SK-N-SH (cell line): ENCODE measurements at regions not wholly inside any gene's neighbourhood (a gene's known extent, or its start where the extent isn't known, plus 50 kb on each side); places are given as distances from the start of the nearest gene placed in this dataset.

Experiments
- CTCF ChIA-PET: fragments of 300-600, 350-600 bp; formaldehyde crosslinking; extraction: SDS; loops from one replicate; lab custom pipeline; 2021; lab: Yijun Ruan, JAX
- POLR2A ChIA-PET: fragments of 350-600 bp; sonication (Branson Sonifier 250); formaldehyde crosslinking; extraction: SDS; loops from one replicate; lab custom pipeline; 2020; ENCODE audit warnings: antibody characterized with exemption, inconsistent platforms; lab: Yijun Ruan, JAX
- DNase-seq: peaks from one replicate; pipeline ENCODE4 v3.0.0; 2012
- H2AFZ ChIP-seq: fragments of 200-600 bp; sonication (generic); 2 replicates; pipeline ENCODE4 v1.8.1; 2016; ENCODE audit warnings: antibody characterized with exemption, mild to moderate bottlenecking, low read depth
- H3F3A ChIP-seq: fragments of 200-600 bp; sonication (generic); replicated peaks from 2 replicates; pipeline ENCODE3; 2016; ENCODE audit warnings: antibody characterized with exemption, mild to moderate bottlenecking; ENCODE audit not compliant: insufficient read depth
- H3K27ac ChIP-seq, 2 experiments: fragments of 200-500 bp in 1 of 2; fragments of 200-600 bp in 1 of 2; sonication (Bioruptor generic) in 1 of 2; sonication (generic), shearing (Covaris generic) in 1 of 2; 2 replicates each; pipeline versions ENCODE4 v1.5.1 to v1.6.1; 2014 to 2016; ENCODE audit warnings: low read depth in 2 of 2, inconsistent platforms in 1 of 2, low read length in 1 of 2, mild to moderate bottlenecking in 1 of 2, mixed read lengths in 1 of 2
- H3K27me3 ChIP-seq: fragments of 200-600 bp; sonication (generic), shearing (Covaris generic); 2 replicates; pipeline ENCODE4 v1.6.1; 2016; ENCODE audit warnings: mixed run types; ENCODE audit not compliant: insufficient read depth
- H3K36me3 ChIP-seq, 2 experiments: fragments of 200-500 bp in 1 of 2; fragments of 200-600 bp in 1 of 2; sonication (Bioruptor generic) in 1 of 2; sonication (generic) in 1 of 2; replicated peaks in 1 of 2; 2 replicates each; pipeline versions ENCODE3 to v1.5.1; 2014 to 2016; ENCODE audit warnings: low read length in 1 of 2, mild to moderate bottlenecking in 1 of 2; ENCODE audit not compliant: insufficient read depth in 2 of 2, control insufficient read depth in 1 of 2
- H3K4me1 ChIP-seq, 2 experiments: fragments of 200-500 bp in 1 of 2; fragments of 200-600 bp in 1 of 2; sonication (Bioruptor generic) in 1 of 2; sonication (generic), shearing (Covaris generic) in 1 of 2; 2 replicates each; pipeline versions ENCODE4 v1.5.1 to v1.6.1; 2014 to 2016; ENCODE audit warnings: low read depth in 1 of 2, low read length in 1 of 2, mixed run types in 1 of 2; ENCODE audit not compliant: insufficient read depth in 2 of 2, control insufficient read depth in 1 of 2
- H3K4me2 ChIP-seq: fragments of 200-600 bp; sonication (generic), shearing (Covaris generic); 2 replicates; pipeline ENCODE4 v1.6.1; 2017; ENCODE audit warnings: mixed run types
- H3K4me3 ChIP-seq, 2 experiments: fragments of 200-500 bp in 1 of 2; fragments of 200-600 bp in 1 of 2; sonication (Bioruptor generic) in 1 of 2; sonication (generic), shearing (Covaris generic) in 1 of 2; 2 replicates each; pipeline versions ENCODE4 v1.5.1 to v1.8.1; 2014 to 2016; ENCODE audit warnings: low read depth in 2 of 2, inconsistent platforms in 1 of 2, low read length in 1 of 2, mild to moderate bottlenecking in 1 of 2, mixed read lengths in 1 of 2, moderate library complexity in 1 of 2
- H3K79me2 ChIP-seq: fragments of 200-600 bp; sonication (generic); 2 replicates; pipeline ENCODE4 v1.8.1; 2017; ENCODE audit warnings: mild to moderate bottlenecking; ENCODE audit not compliant: insufficient read depth
- H3K9ac ChIP-seq: fragments of 200-600 bp; sonication (generic); 2 replicates; pipeline ENCODE4 v1.6.1; 2017; ENCODE audit warnings: mixed run types
- H3K9me2 ChIP-seq: fragments of 200-600 bp; sonication (generic); 2 replicates; pipeline ENCODE4 v1.6.1; 2017; ENCODE audit warnings: mixed run types
- H3K9me3 ChIP-seq: fragments of 200-600 bp; sonication (generic); 2 replicates; pipeline ENCODE4 v1.6.1; 2017; ENCODE audit warnings: mixed run types, mild to moderate bottlenecking, moderate library complexity
- H4K20me1 ChIP-seq: fragments of 200-600 bp; sonication (generic); 2 replicates; pipeline ENCODE4 v1.6.1; 2017; ENCODE audit warnings: mild to moderate bottlenecking, mixed run types; ENCODE audit not compliant: insufficient read depth
- ELF1 ChIP-seq: IDR thresholded peaks from 2 replicates; pipeline ENCODE4 v1.4.0; 2012
- EP300 ChIP-seq, 2 experiments: IDR thresholded peaks; 2 replicates each; pipeline versions ENCODE4 v1.4.0 to v1.6.1; 2012; ENCODE audit warnings: borderline replicate concordance in 1 of 2, low read depth in 1 of 2, low read length in 1 of 2
- EZH2phosphoT487 ChIP-seq: fragments of 200-600 bp; sonication (generic); IDR thresholded peaks from 2 replicates; pipeline ENCODE4 v1.6.1; 2017; ENCODE audit warnings: low read depth, mixed run types, mild to moderate bottlenecking, antibody characterized with exemption, moderate library complexity, borderline replicate concordance
- FOXJ3 ChIP-seq: sonication (generic); formaldehyde crosslinking; IDR thresholded peaks from 2 replicates; pipeline ENCODE4 v1.5.1; 2020; ENCODE audit warnings: mild to moderate bottlenecking, missing genetic modification reagents
- REST ChIP-seq: IDR thresholded peaks from 2 replicates; pipeline ENCODE4 v1.6.1; 2012; ENCODE audit warnings: mild to moderate bottlenecking, low read depth, low read length, moderate library complexity
- TAF1 ChIP-seq: IDR thresholded peaks from 2 replicates; pipeline ENCODE4 v1.6.1; 2012; ENCODE audit warnings: low read depth, mild to moderate bottlenecking, low read length, moderate library complexity, borderline replicate concordance
- USF2 ChIP-seq: fragments of 150-350 bp; IDR thresholded peaks from 2 replicates; pipeline ENCODE4 v1.6.1; 2017; ENCODE audit warnings: antibody characterized with exemption, low read length, low read depth, borderline replicate concordance
- WGBS: methylation state at CpG from one replicate; pipeline ENCODE4 v1.1.6; 2017; ENCODE audit warnings: low lambda C conversion rate; 5-methylcytosine and 5-hydroxymethylcytosine counted together

DNA sequence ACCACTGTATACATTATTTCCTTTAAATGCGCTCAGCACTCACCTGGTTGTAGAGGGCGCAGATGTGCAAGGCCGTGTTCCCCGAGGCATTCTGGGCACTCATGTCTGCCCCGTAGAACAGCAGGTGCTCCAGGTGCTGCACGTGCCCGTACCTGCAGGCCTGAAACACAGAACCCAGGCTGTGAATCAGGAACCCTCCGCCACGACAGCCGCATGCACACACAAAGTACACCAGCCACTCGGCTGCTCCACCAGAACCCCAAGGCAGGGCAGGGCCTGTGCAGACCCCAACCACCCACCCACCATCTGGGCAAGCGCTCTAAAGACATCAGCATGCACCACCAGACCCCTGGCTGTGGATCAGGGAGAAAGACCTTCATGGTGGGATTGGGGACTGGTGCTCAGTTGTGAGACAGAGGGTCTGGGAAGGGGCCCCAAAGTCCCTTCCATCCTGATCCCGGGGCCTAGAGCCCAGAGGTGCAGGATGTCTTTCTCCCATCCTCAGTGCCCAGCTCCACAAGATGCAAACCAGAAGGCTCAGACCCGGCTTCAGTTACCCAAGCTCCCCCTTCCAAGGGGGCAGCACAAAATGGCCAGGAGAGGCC lies 177.2 kb downstream of the SHANK2 start:
- H3K9me3 ChIP-seq, result no peaks in the 10 kb centered on the region
- no peak overlapping the region for H3K27ac ChIP-seq
- POLR2A ChIA-PET, result no interaction called here
- no peaks in the 10 kb centered on the region for H3K4me1 ChIP-seq
- WGBS, result 82% methylated on average over 6 of the region's 14 CpGs
- no peaks in the 10 kb centered on the region for H3K27me3 ChIP-seq
- CTCF ChIA-PET, result interaction anchor here (1.7 to 4.3 kb wide), 2 partner anchors 260 to 261 kb away, joined by 4 to 29 read pairs; no protein-coding TSS in a partner anchor
- H3K9ac ChIP-seq, result no peak overlapping the region
- H3K36me3 ChIP-seq, result no peaks in the 10 kb centered on the region
- no peaks in the 10 kb centered on the region for H3K9me2 ChIP-seq
- no peak for DNase-seq
- H3K4me2 ChIP-seq, result no peak overlapping the region
- H3K4me3 ChIP-seq, result no peak overlapping the region
- TF ChIP-seq EP300 (IDR thresholded peaks at IDR 0.05; ENCODE audit: borderline replicate concordance in 1 of 2, low read depth in 1 of 2, low read length in 1 of 2) (no peak), USF2 (no peak), EZH2phosphoT487 (no peak), REST (no peak), TAF1 (no peak)
- H4K20me1 ChIP-seq, result no peaks in the 10 kb centered on the region
- no peaks in the 10 kb centered on the region for H3K79me2 ChIP-seq
- no peaks in the 10 kb centered on the region for H3F3A ChIP-seq
- H2AFZ ChIP-seq, result no peak overlapping the region

DNA sequence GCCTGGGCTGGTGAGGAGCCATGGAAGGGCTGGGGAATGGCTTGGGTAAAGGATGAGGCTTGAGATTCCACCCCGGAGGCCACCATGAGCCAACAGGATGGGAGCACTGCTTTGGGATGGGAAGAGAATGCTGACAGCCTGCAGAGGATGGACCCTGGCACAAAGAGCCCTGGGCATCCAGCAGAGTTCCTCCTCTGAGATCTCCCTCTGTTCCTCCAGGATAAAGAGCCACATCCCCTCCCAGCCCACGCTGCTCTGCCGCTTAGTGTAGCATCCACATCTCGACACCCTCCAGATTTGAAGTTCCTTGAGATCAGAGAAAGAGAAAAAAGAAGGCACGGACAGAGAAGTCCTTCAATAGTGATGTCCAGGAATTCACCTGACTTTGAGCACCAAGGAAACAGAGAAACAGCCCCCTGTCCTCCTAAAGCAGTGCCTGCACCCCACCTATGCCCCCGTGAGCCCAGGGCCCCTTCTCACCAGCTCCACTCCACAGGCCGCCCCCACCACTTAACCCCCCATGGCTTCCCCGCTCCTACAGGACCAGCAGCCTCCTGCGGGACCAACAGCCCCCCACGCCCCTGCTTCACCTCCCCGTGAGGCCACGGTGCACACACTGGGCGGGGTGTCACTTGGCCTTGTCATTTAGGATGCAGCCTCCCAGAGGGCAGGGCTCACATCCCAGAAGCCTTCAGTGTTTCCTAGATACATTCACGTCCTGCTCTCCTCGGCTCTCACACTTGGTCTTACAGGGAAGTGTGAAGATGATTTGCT lies 180.5 kb downstream of the SHANK2 start:
- H3K4me1 ChIP-seq, result no peaks in the 10 kb centered on the region
- no peaks in the 10 kb centered on the region for H3K27me3 ChIP-seq
- H3K9me3 ChIP-seq, result no peaks in the 10 kb centered on the region
- no peak overlapping the region for H2AFZ ChIP-seq
- POLR2A ChIA-PET, result no interaction called here
- no peak overlapping the region for H3K4me2 ChIP-seq
- DNase-seq, result no peak
- CTCF ChIA-PET, result no interaction called here
- H3K27ac ChIP-seq, result no peak overlapping the region
- H4K20me1 ChIP-seq, result no peaks in the 10 kb centered on the region
- no peak overlapping the region for H3K4me3 ChIP-seq
- WGBS, result 42% methylated on average over 15 of the region's 15 CpGs
- no peaks in the 10 kb centered on the region for H3K9me2 ChIP-seq
- H3F3A ChIP-seq, result no peaks in the 10 kb centered on the region
- H3K36me3 ChIP-seq, result no peaks in the 10 kb centered on the region
- H3K79me2 ChIP-seq, result no peaks in the 10 kb centered on the region
- no peak for TF ChIP-seq FOXJ3 (CRISPR knock-in tag)
- no peak for TF ChIP-seq ELF1
- no peak overlapping the region for H3K9ac ChIP-seq
